GM12865 (cell line): ENCODE measurements at regions not wholly inside any gene's neighbourhood (a gene's known extent, or its start where the extent isn't known, plus 50 kb on each side); places are given as distances from the start of the nearest gene placed in this dataset.
A peak's percentile ranks its signal among the peaks of the same experiment; 100 is the strongest.

Experiments
- DNase-seq: peaks from one replicate; pipeline ENCODE4 v3.0.0; 2010; ENCODE audit warnings: low read depth
- H3K4me3 ChIP-seq: 2 replicates; pipeline ENCODE4 v1.5.1; 2011; ENCODE audit warnings: mild to moderate bottlenecking, low read depth, low read length, control low read depth
- CTCF ChIP-seq: IDR thresholded peaks from 2 replicates; pipeline ENCODE4 v1.5.1; 2011; ENCODE audit warnings: low read length, control low read depth, low read depth, inconsistent platforms; ENCODE audit not compliant: insufficient read depth; ENCODE audit errors: missing control alignments

- no peak for TF ChIP-seq CTCF
- no peak for DNase-seq
- H3K4me3 ChIP-seq = no peak overlapping the region
Observed at GRCh38 chr10:81000781-81001180, 463.1 kb downstream of the SH2D4B start.

- no peak for TF ChIP-seq CTCF
- no peak overlapping the region for H3K4me3 ChIP-seq
- DNase-seq = no peak
Observed at GRCh38 chr10:81002382-81002781, 464.7 kb downstream of the SH2D4B start.

GRCh38 chr10:81007872-81008271 lies 470.2 kb downstream of the SH2D4B start:
- DNase-seq = no peak
- H3K4me3 ChIP-seq = no peak overlapping the region
- TF ChIP-seq CTCF = no peak

GRCh38 chr10:81008726-81009125 lies 471.0 kb downstream of the SH2D4B start:
- no peak for DNase-seq
- no peak overlapping the region for H3K4me3 ChIP-seq
- no peak for TF ChIP-seq CTCF

- no peak for DNase-seq
- TF ChIP-seq CTCF = no peak
- H3K4me3 ChIP-seq = no peak overlapping the region
Observed at GRCh38 chr10:81009296-81009695, 471.6 kb downstream of the SH2D4B start.

- no peak for TF ChIP-seq CTCF
- DNase-seq = no peak
- no peak overlapping the region for H3K4me3 ChIP-seq
Observed at GRCh38 chr10:81013771-81014170, 476.1 kb downstream of the SH2D4B start.

GRCh38 chr10:81019029-81019890 lies 481.6 kb downstream of the SH2D4B start:
- peak; percentile 78 for TF ChIP-seq CTCF
- H3K4me3 ChIP-seq = no peak overlapping the region
- DNase-seq = peak; percentile 73
